ENCODE measurements at regions not wholly inside any gene's neighbourhood (a gene's known extent, or its start where the extent isn't known, plus 50 kb on each side); places are given as distances from the start of the nearest gene placed in this dataset.

GRCh38 chr5:99715921-99716320, 787.1 kb upstream of the CHD1 start:
- Histone ChIP-seq H3K4me1 (ENCODE audit: insufficient read depth, low read length) (no peaks in the 10 kb centered on the region), H4K91ac (ENCODE audit: insufficient read length, low read depth, low read length) (no peak overlapping the region), H2BK12ac (ENCODE audit: insufficient read length, low read depth, low read length) (no peak overlapping the region), H4K8ac (replicated peaks; ENCODE audit: insufficient read length, low read depth, low read length) (no peak overlapping the region), H2AK5ac (ENCODE audit: insufficient read length, low read length) (no peak overlapping the region), H3K4me2 (ENCODE audit: insufficient read depth, insufficient read length, low read length) (no peak overlapping the region), H3K27me3 (ENCODE audit: insufficient read depth, low read length) (no peaks in the 10 kb centered on the region), H3K27ac (ENCODE audit: insufficient read length, low read depth, low read length) (no peak overlapping the region), H2AFZ (ENCODE audit: low read length) (no peak overlapping the region), H3K4ac (ENCODE audit: low read depth, low read length) (no peak overlapping the region), H2BK15ac (ENCODE audit: low read depth, low read length) (no peak overlapping the region), H4K5ac (ENCODE audit: insufficient read length, low read depth, low read length) (no peak overlapping the region), H2BK20ac (ENCODE audit: low read depth, low read length, poor library complexity, severe bottlenecking) (no peak overlapping the region), H3K56ac (ENCODE audit: insufficient read length, low read depth, low read length) (no peak overlapping the region), H3K9me3 (ENCODE audit: control insufficient read depth, low read depth, low read length) (no peaks in the 10 kb centered on the region), H3K23me2 (ENCODE audit: insufficient read length, low read depth, low read length, poor library complexity, severe bottlenecking) (no peaks in the 10 kb centered on the region), H3K18ac (ENCODE audit: insufficient read length, low read depth, low read length) (no peak overlapping the region), H3K9ac (ENCODE audit: extremely low read depth, insufficient read length, low read length) (no peak overlapping the region), H3K23ac (ENCODE audit: insufficient read length, low read depth, low read length) (no peak overlapping the region), H2BK120ac (ENCODE audit: low read depth, low read length, poor library complexity, severe bottlenecking) (no peak overlapping the region), H3K14ac (ENCODE audit: insufficient read depth, low read length) (no peak overlapping the region), H4K20me1 (ENCODE audit: control insufficient read depth, insufficient read depth, insufficient read length) (no peaks in the 10 kb centered on the region), H3K79me1 (ENCODE audit: insufficient read depth, low read depth, low read length, poor library complexity, severe bottlenecking) (no peaks in the 10 kb centered on the region), H3K79me2 (ENCODE audit: insufficient read depth, low read length) (no peaks in the 10 kb centered on the region), H2BK5ac (ENCODE audit: insufficient read length, low read length) (no peak overlapping the region), H3T11ph (ENCODE audit: low read length) (no peak overlapping the region)
- WGBS (ENCODE audit: extremely low coverage, insufficient read length, low lambda C conversion rate): no CpG with 5 or more reads among the region's 3 CpGs
- no peak; the same call in 2 of the 3 replicates for TF ChIP-seq CTCF (conservative IDR thresholded peaks at IDR 0.05)
- Mint-ChIP-seq H3K4me1 (peaks cover 16 to 20% of the 10 kb centered on the region in 2 experiments), H3K36me3 (ENCODE audit: insufficient read depth in 1 of 3, low read depth in 3 of 3) (peaks cover 0 to 7% (median 4%) of the 10 kb centered on the region in 3 experiments; a peak in 3 of 7 replicates), H3K27me3 (ENCODE audit: low read depth) (no peaks in the 10 kb centered on the region), H3K27ac (no peak overlapping the region), H3K9me3 (peaks cover 6 to 7% of the 10 kb centered on the region in 2 experiments; a peak in 4 of 5 replicates), H3K4me3 (no peak overlapping the region)
- DNase-seq: no peak
